HL-60/S4 treated with retinoic acid at 250 ng/mL for 4 days and 3 days (cell line): ENCODE measurements at regions not wholly inside any gene's neighbourhood (a gene's known extent, or its start where the extent isn't known, plus 50 kb on each side); places are given as distances from the start of the nearest gene placed in this dataset.

Experiments used
- in situ Hi-C: fragments of 300-500 bp; cut with MboI; formaldehyde crosslinking; loops from 2 replicates; pipeline ENCODE4 v1.7.0; 2022; ENCODE audit warnings: low sequenced_read_pairs

- in situ Hi-C loops = loop anchor here (10.0 kb wide), 1 partner anchor 299 kb away; no protein-coding TSS in a partner anchor
Measured at GRCh38 chr1:157195521-157196244, 57.5 kb upstream of the ETV3 start.

GRCh38 chr1:157194731-157195520 lies 56.7 kb upstream of the ETV3 start:
- in situ Hi-C loops = loop anchor here (10.0 kb wide), 1 partner anchor 300 kb away; no protein-coding TSS in a partner anchor

GRCh38 chr1:157193702-157194391 lies 55.7 kb upstream of the ETV3 start:
- in situ Hi-C loops = loop anchor here (10.0 kb wide), 1 partner anchor 301 kb away; no protein-coding TSS in a partner anchor

GRCh38 chr1:157193219-157193618 lies 55.0 kb upstream of the ETV3 start:
- in situ Hi-C loops = loop anchor here (10.0 kb wide), 1 partner anchor 302 kb away; no protein-coding TSS in a partner anchor

GRCh38 chr1:157189986-157190982 lies 52.1 kb upstream of the ETV3 start:
- in situ Hi-C loops = loop anchor here (10.0 kb wide), 1 partner anchor 305 kb away; no protein-coding TSS in a partner anchor

- in situ Hi-C loops = no loop called here
Measured at GRCh38 chr1:157189096-157189495, 50.9 kb upstream of the ETV3 start.
